ENCODE measurements at regions not wholly inside any gene's neighbourhood (a gene's known extent, or its start where the extent isn't known, plus 50 kb on each side); places are given as distances from the start of the nearest gene placed in this dataset.

GRCh38 chr18:67692811-67693210 lies 176.3 kb upstream of the DSEL start:
- TF ChIP-seq CTCF (conservative IDR thresholded peaks at IDR 0.05) (no peak), ZFX (IDR thresholded peaks at IDR 0.05) (no peak)

All from C4-2B (cell line).